GM23248 (cell line): ENCODE measurements at regions not wholly inside any gene's neighbourhood (a gene's known extent, or its start where the extent isn't known, plus 50 kb on each side); places are given as distances from the start of the nearest gene placed in this dataset.

ENCODE experiments used
- EZH2 ChIP-seq: fragments of 200-600 bp; sonication (generic); IDR thresholded peaks from 2 replicates; pipeline ENCODE4 v1.6.1; 2018; ENCODE audit warnings: antibody characterized with exemption, mild to moderate bottlenecking; ENCODE audit not compliant: insufficient read depth, poor library complexity, severe bottlenecking
- EZH2phosphoT487 ChIP-seq: fragments of 200-600 bp; sonication (generic); IDR thresholded peaks from 2 replicates; pipeline ENCODE4 v1.6.1; 2018; ENCODE audit warnings: antibody characterized with exemption, moderate library complexity, mild to moderate bottlenecking, low read depth; ENCODE audit not compliant: insufficient read depth

- TF ChIP-seq EZH2 (no peak), EZH2phosphoT487 (no peak)
Observed at GRCh38 chr2:144624451-144624850, 104.5 kb upstream of the ZEB2 start.
